CD1c-positive myeloid dendritic cell (primary cell): ENCODE measurements at regions not wholly inside any gene's neighbourhood (a gene's known extent, or its start where the extent isn't known, plus 50 kb on each side); places are given as distances from the start of the nearest gene placed in this dataset.
"Not testable (repeated sequence)": the region's sequence is repeated elsewhere in the genome, so short reads cannot be mapped to it uniquely, and the experiment has no call there.

Source experiments
- DNase-seq: peaks from one replicate; pipeline ENCODE4 v3.0.0-alpha.2; 2016; ENCODE audit errors: extremely low spot score

DNA sequence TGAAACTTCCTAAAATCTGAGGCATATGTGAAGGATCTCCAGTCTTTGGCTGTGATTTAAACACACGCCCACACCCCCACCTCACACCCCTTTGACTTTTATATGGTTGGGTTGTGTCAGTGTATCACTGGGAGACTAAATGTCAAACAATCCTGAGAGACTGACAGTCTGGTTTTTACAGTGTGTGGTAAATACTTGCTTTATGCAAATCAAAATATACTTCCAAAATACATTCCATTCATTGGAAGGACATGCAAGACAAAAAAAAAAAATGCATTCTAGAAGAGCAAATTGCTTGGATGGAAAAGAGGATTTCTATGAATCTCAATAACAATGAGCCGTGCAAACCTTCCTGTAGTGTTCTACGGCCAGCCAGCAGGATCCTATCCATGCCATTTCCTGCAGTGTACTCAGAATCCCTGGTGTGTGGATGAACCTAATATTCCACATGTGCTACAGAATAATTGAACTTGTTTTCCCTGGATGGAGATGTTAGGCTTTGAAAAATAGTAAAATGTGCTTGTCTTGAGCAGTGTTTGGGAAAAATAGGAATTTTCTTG, 602.1 kb upstream of the GOT2 start:
- DNase-seq = no peak

DNA sequence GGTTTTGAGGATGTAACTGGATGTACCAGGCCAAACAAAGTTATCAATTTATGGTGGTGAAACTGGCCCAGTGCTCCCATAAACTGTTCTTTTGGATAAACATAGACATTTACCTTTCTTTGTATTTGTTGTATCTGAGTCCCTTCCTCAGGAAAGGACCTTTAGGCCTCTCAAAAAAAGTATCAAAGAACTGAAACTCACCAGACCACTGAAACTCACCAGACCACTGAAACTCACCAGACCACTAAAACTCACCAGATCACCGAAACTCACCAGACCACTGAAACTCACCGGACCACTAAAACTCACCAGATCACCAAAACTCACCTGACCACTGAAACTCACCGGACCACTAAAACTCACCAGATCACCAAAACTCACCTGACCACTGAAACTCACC, 597.6 kb upstream of the GOT2 start:
- not testable (repeated sequence) for DNase-seq

- DNase-seq = no peak
Observed at GRCh38 chr16:59330019-59330670, 596.0 kb upstream of the GOT2 start.

GRCh38 chr16:59328961-59329360, 594.8 kb upstream of the GOT2 start:
- no peak for DNase-seq

DNA sequence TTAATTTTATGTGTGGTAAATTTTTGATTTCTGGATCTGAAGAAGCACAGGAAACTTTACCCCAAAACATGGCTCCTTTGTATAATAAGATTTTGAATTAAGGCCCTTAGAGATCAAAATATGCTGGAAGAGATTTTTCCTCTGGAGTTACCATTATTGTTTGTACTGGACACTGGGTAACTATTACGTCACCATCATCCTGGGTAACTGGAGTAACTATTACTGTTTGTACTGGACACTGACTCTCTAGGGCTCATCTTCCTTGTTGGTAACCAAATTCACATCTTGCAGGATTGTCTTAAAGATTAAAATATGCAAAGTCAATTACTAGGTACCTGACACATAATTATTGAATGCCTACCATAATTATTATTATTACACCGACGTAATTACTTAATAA, 593.8 kb upstream of the GOT2 start:
- DNase-seq = no peak

DNA sequence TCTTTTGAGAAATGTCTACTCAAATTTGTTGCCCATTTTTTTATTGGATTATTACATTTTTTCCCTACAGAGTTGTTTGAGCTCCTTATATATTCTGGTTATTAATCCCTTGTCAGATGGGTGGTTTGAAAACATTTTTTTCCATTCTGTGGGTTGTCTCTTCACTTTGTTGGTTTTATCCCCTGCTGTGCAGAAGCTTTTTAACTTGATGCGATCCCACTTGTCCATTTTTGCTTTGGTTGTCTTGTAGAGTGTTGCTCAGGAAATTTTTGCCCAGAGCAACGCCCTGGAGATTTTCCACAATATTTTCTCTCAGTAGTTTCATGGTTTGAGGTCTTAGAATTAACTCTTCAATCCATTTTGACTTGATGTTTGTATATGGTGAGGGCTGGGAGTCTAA, 592.8 kb upstream of the GOT2 start:
- no peak for DNase-seq

GRCh38 chr16:59324462-59324861, 590.3 kb upstream of the GOT2 start:
- DNase-seq = no peak

- DNase-seq = no peak
Observed at GRCh38 chr16:59320657-59321056, 586.5 kb upstream of the GOT2 start.

- no peak for DNase-seq
Observed at GRCh38 chr16:59319871-59320270, 585.8 kb upstream of the GOT2 start.

- DNase-seq = no peak
Observed at GRCh38 chr16:59305850-59306249, 571.7 kb upstream of the GOT2 start.

GRCh38 chr16:59296888-59297287, 562.8 kb upstream of the GOT2 start:
- DNase-seq = no peak

DNA sequence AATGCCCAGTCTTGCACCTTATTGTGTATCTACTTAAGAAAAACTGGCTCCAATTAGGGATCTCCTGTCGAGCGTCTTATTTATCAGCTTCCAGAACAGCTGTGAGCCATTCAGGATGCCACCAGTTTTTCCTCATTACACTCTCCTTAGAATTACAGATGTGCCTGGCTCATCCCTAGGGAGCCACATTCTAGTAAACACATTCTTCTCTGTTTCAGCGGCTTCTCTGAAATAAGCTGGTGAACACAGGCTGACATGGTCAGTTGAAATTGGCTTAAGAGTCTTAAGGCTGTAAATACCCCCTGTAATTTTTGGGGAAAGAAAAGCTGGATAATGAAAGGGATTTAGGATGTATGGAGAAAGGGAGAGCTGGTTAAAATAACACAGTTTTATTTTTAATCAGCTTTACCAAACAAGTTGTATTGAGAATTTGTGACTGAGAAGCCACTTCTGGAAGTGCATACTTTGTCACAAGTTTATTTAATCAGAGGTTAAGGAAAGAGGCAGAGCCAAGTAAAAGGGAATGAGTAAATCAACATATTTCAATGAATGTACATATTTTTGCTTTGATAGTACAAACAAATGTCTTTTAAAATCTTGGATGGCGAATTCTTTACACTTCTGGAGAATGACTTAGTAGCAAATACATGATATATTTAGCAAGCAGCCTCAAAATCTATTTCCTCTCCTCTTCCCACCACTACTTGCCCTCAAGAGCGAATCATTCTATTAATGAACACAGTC, 562.0 kb upstream of the GOT2 start:
- no peak for DNase-seq

- DNase-seq = no peak
Observed at GRCh38 chr16:59295474-59295873, 561.4 kb upstream of the GOT2 start.

GRCh38 chr16:59290718-59291117, 556.6 kb upstream of the GOT2 start:
- DNase-seq = no peak

DNA sequence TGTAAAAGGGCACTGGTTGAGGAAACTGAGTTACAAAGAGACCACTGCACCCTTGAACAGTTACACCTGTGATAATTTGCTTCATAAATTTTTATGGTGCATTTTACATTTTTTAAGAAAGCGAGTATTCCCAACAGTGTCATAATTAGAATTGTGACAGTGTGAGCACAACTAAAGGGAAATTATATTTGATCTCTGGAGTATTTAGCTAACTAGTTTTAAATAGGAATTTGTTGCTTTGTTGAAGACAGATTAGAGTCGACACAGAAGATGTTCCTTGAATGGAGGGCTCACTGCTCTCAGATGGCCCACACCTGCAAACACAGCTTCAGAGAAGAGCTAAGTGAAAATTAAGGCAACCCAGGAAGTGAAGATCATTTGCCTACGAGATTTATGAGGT, 555.0 kb upstream of the GOT2 start:
- no peak for DNase-seq

DNA sequence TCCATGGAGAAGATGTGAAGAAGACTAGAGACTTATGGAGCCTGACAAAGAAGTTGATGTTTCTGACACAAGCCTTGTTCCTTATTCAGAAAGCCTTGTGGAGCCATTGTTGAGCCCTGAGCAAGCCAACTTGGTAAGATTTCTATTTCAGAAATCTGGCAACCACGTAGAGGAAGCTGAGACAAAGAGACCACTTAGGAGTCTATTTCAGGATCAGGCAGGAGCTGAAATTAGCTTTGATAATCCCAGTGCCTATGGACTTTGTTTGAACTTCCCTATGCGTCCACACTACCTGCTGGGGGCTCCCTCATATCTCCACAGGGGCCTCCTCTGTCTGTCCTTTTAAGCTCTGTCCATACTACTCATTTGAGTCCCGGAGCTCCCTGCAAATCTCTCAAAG, 540.0 kb upstream of the GOT2 start:
- no peak for DNase-seq

- no peak for DNase-seq
Observed at GRCh38 chr16:59263955-59264354, 529.8 kb upstream of the GOT2 start.

GRCh38 chr16:59260892-59261291, 526.8 kb upstream of the GOT2 start:
- DNase-seq = no peak

GRCh38 chr16:59259950-59260319, 525.8 kb upstream of the GOT2 start:
- DNase-seq = peak; percentile 19

DNA sequence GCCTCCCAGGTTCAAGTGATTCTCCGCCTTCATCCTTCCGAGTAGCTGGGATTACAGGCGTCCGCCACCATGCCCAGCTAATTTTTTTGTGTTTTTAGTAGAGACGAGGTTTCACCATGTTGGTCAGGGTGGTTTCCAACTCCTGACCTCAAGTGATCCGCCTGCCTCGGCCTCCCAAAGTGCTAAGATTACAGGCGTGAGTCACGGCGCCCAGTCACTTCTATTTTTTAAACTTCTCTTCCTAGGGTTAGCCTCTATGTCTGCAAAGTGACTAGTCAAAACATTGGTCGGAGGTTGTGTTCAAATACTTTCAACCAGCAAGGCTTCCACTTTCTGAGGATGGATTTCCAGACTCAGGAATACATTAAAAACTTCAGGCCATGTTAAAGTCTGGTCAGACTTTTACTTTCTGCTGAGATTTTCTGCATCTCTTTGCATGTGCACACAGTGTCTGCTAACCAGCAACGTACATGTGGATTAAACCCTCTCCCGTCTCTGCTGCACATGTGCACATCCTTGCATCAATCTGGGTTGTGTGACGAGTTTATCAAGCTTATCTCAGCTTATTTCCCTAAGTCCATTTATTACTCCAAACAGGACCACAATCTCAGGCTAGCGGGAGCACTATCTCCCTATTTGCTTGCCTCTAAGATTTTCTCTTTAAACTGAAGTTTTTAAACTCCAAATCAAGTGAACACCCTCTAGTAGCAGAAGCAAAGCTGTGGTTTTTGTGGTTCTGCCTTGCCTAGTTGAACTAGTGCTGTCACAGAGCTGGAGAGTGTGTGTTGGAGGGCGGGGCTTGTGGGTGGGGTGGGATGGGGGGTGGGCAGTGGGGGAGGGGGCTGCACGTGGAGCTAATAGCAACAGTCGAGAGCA, 525.2 kb upstream of the GOT2 start:
- peak; percentile 24 for DNase-seq

GRCh38 chr16:59252317-59252716, 518.2 kb upstream of the GOT2 start:
- DNase-seq = no peak

DNA sequence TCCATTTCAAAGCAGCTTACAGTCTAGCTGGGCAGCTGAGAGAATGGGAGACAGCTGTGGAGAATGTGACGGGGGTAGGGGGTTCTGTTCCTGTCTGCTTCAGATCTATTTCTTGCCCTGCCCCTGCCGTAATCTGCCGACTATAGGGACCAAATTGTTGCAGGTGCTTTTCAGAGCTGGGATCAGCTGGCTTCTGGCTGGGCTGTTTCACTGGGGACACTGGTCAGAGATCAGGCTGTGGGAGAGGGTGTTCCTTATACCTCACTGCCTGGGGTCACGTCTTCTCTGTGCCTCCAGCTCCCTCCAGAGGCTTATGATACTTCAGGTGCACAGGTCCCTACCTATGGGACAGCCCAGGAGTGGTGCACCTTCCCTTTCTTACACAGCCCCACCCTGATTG, 514.9 kb upstream of the GOT2 start:
- no peak for DNase-seq
